GM12872 (cell line): ENCODE measurements at regions not wholly inside any gene's neighbourhood (a gene's known extent, or its start where the extent isn't known, plus 50 kb on each side); places are given as distances from the start of the nearest gene placed in this dataset.

ENCODE experiments used
- CTCF ChIP-seq: IDR thresholded peaks from 3 replicates; pipeline ENCODE4 v1.5.1; 2011; ENCODE audit warnings: low read depth, mild to moderate bottlenecking, low read length, moderate library complexity; ENCODE audit not compliant: insufficient read depth

- TF ChIP-seq CTCF = no peak
Measured at GRCh38 chr2:239529313-239530015, 128.6 kb upstream of the HDAC4 start.

DNA sequence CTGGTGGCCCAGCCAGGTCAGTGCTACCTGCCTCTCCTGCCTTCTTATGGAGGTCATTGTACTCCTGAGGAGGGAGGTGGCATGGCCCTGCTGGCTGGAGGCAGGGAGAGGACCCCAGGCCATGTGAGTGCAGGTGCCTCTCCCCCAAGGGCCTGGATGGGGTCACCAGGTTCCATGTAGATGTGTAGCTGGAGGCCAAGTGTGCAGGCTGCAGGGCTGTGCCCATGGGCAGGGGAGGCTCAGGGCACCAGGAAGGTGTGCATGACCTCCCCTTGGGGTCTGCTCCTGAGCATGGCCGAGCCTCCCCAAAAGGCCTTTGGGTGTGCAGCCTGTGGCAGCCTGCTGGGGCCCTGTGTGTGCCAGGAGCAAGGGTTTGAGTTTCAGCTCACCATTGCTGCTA, 128.1 kb upstream of the HDAC4 start:
- TF ChIP-seq CTCF = no peak

DNA sequence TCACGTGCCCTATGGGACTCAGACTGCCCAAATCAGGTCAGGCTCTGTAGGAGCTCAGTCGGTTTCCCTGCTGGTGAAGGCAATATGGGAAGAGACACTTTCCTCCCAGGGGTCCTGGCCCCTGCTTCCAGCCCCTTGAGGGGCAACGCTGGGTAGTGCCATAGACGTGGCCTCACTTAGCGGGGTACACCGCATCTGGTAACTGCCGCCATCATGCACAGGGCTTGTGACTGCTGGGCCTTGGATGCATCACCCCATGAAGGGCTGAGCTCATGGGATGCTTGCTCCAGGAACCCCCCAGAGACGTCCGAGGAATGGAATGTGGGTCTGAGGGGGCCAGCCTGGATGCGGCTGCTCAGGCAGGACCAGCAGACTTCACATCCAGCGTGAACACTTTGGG, 127.3 kb upstream of the HDAC4 start:
- no peak for TF ChIP-seq CTCF

DNA sequence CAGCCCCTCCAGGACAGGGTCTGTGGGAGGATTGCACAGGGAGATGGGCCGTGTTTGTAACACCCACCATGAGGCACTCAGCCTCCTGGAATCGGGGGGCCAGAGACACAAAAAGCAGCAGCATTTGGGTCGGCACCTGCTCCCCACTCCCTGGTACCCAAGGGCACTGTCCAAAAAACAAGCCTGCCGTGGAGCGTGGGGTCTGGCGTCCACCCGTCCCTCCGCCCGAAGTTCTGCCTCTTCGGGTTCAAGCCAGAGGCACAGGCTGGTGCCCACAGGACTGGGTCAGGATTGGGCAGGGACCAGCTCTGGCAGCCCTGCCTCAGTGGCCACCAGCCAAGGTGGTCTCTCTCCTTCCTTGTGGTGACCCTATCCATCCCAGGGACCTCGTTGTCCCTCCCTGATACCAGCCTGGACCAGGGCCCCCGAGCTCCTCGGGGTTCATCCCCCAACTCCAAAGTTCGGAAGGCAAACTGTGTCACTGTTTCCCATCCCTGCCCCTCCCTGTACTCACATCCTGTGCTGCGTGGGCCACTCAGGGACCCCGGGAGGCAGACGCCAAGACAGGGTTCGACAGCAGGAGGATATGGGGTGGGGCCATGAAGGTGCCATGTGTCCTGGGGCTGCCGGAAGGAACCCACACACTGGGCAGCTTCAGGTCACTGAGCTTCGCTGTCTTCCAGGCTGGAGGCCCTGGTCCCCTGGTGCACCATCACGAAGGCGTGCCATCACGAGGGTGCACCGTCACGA, 126.0 kb upstream of the HDAC4 start:
- TF ChIP-seq CTCF = no peak

GRCh38 chr2:239526038-239526437, 125.2 kb upstream of the HDAC4 start:
- no peak for TF ChIP-seq CTCF

- TF ChIP-seq CTCF = no peak
Measured at GRCh38 chr2:239523954-239524330, 123.1 kb upstream of the HDAC4 start.

GRCh38 chr2:239523147-239523953, 122.5 kb upstream of the HDAC4 start:
- TF ChIP-seq CTCF = no peak
